PC-9 (cell line): ENCODE measurements at regions not wholly inside any gene's neighbourhood (a gene's known extent, or its start where the extent isn't known, plus 50 kb on each side); places are given as distances from the start of the nearest gene placed in this dataset.

Experiments
- BruUV-seq: library from RNA; stranded (reverse); fragments of 400-500 nt; replicated peaks from 2 replicates; lab custom pipeline; 2021; lab: Mats Ljungman, UMichigan
- CTCF ChIA-PET: fragments of 300-600 bp; sonication (Branson Sonifier 250); formaldehyde crosslinking; loops from one replicate; lab custom pipeline; 2022; ENCODE audit warnings: antibody characterized with exemption; lab: Charles Lee
- POLR2A ChIA-PET: fragments of 300-600 bp; sonication (Branson Sonifier 250); formaldehyde crosslinking; loops from one replicate; lab custom pipeline; 2022; ENCODE audit warnings: antibody characterized with exemption; ENCODE audit not compliant: unreplicated experiment; lab: Charles Lee
- DNase-seq, 2 experiments: peaks; one replicate each; pipeline versions ENCODE4 v3.0.0 to v3.0.0-alpha.2; 2015 to 2022; ENCODE audit warnings: mixed read lengths in 1 of 2
- H2AFZ ChIP-seq: fragments of 200-600 bp; sonication (generic); 2 replicates; pipeline ENCODE4 v1.8.1; 2017; ENCODE audit warnings: antibody characterized with exemption
- H3F3A ChIP-seq: fragments of 200-600 bp; sonication (generic); 2 replicates; pipeline ENCODE4 v1.8.1; 2017; ENCODE audit warnings: antibody characterized with exemption, mild to moderate bottlenecking, low read depth; ENCODE audit not compliant: insufficient read depth
- H3K27ac ChIP-seq: fragments of 200-600 bp; sonication (generic); 2 replicates; pipeline ENCODE4 v1.6.1; 2016; ENCODE audit warnings: mixed run types
- H3K27me3 ChIP-seq: fragments of 200-600 bp; sonication (generic); 2 replicates; pipeline ENCODE4 v1.6.1; 2016; ENCODE audit warnings: low read depth, mixed run types; ENCODE audit not compliant: insufficient read depth
- H3K36me3 ChIP-seq: fragments of 200-600 bp; sonication (generic); 2 replicates; pipeline ENCODE4 v1.6.1; 2016; ENCODE audit warnings: low read depth, mixed run types
- H3K4me1 ChIP-seq: fragments of 200-600 bp; sonication (generic); replicated peaks from 2 replicates; pipeline ENCODE4 v1.6.1; 2016; ENCODE audit warnings: mixed run types; ENCODE audit not compliant: insufficient read depth
- H3K4me2 ChIP-seq: fragments of 200-600 bp; sonication (generic); 2 replicates; pipeline ENCODE4 v1.6.1; 2017; ENCODE audit warnings: mixed run types
- H3K4me3 ChIP-seq: fragments of 200-600 bp; sonication (generic); 2 replicates; pipeline ENCODE4 v1.6.1; 2016; ENCODE audit warnings: mixed run types
- H3K79me2 ChIP-seq: fragments of 200-600 bp; sonication (generic); 2 replicates; pipeline ENCODE4 v1.6.1; 2017; ENCODE audit warnings: low read depth, mixed run types
- H3K9me2 ChIP-seq: fragments of 200-600 bp; sonication (generic); 2 replicates; pipeline ENCODE4 v1.8.1; 2017; ENCODE audit warnings: mild to moderate bottlenecking; ENCODE audit not compliant: insufficient read depth
- H3K9me3 ChIP-seq: fragments of 200-600 bp; sonication (generic); 2 replicates; pipeline ENCODE4 v1.8.1; 2016; ENCODE audit warnings: low read depth; ENCODE audit not compliant: insufficient read depth
- H4K20me1 ChIP-seq: fragments of 200-600 bp; sonication (generic); 2 replicates; pipeline ENCODE4 v1.8.1; 2017; ENCODE audit not compliant: insufficient read depth
- EZH2 ChIP-seq: fragments of 200-600 bp; sonication (generic); IDR thresholded peaks from 2 replicates; pipeline ENCODE4 v1.8.0; 2017; ENCODE audit warnings: antibody characterized with exemption, low read depth
- intact Hi-C: fragments of 100-400 bp; cut with micrococcal nuclease; formaldehyde crosslinking; loops from one replicate; pipeline ENCODE4 v1.10.0; 2022; ENCODE audit not compliant: unreplicated experiment
- TF ChIP-seq, protein P1 (sequence below): fragments of 200-600 bp; sonication (generic); conservative IDR thresholded peaks from 2 replicates; pipeline ENCODE4 v1.6.1; 2017; ENCODE audit warnings: mixed run types, antibody characterized with exemption, mild to moderate bottlenecking, moderate library complexity

DNA sequence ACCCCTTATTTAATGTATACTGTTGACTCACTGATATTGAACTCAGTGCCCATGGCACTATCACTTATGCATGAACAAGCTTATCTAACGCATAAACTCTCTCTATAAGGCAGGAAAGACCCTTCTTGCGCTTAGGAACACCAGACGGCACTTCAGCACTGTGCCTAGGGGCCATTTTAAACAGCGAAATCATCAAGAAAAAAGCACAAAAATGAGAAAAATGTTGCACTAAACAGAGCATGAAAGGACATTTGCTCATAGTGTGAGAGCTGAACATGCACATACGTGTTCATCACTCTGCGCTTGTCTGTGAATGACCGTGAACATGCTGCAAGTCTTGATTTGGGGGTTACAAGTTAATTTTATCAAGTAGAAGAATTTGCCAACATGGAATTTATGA, 109.6 kb downstream of the WDR11 start:
- H3K4me2 ChIP-seq, result no peak overlapping the region
- no peaks in the 10 kb centered on the region for H3K9me3 ChIP-seq
- ChIA-PET CTCF (no interaction called here), POLR2A (no interaction called here)
- H3K9me2 ChIP-seq, result no peaks in the 10 kb centered on the region
- no peak overlapping the region for H3K27ac ChIP-seq
- H3K79me2 ChIP-seq, result no peaks in the 10 kb centered on the region
- H3K27me3 ChIP-seq, result peaks cover 54% of the 10 kb centered on the region
- no TSS peak for BruUV-seq
- no peaks in the 10 kb centered on the region for H3F3A ChIP-seq
- no peaks in the 10 kb centered on the region for H4K20me1 ChIP-seq
- no peaks in the 10 kb centered on the region for H3K4me1 ChIP-seq
- no peaks in the 10 kb centered on the region for H3K36me3 ChIP-seq
- DNase-seq, result no peak
- H2AFZ ChIP-seq, result no peak overlapping the region
- TF ChIP-seq, protein P1, sequence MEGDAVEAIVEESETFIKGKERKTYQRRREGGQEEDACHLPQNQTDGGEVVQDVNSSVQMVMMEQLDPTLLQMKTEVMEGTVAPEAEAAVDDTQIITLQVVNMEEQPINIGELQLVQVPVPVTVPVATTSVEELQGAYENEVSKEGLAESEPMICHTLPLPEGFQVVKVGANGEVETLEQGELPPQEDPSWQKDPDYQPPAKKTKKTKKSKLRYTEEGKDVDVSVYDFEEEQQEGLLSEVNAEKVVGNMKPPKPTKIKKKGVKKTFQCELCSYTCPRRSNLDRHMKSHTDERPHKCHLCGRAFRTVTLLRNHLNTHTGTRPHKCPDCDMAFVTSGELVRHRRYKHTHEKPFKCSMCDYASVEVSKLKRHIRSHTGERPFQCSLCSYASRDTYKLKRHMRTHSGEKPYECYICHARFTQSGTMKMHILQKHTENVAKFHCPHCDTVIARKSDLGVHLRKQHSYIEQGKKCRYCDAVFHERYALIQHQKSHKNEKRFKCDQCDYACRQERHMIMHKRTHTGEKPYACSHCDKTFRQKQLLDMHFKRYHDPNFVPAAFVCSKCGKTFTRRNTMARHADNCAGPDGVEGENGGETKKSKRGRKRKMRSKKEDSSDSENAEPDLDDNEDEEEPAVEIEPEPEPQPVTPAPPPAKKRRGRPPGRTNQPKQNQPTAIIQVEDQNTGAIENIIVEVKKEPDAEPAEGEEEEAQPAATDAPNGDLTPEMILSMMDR, result no peak
- no peak for TF ChIP-seq EZH2
- intact Hi-C loops, result no loop called here
- H3K4me3 ChIP-seq, result no peak overlapping the region

DNA sequence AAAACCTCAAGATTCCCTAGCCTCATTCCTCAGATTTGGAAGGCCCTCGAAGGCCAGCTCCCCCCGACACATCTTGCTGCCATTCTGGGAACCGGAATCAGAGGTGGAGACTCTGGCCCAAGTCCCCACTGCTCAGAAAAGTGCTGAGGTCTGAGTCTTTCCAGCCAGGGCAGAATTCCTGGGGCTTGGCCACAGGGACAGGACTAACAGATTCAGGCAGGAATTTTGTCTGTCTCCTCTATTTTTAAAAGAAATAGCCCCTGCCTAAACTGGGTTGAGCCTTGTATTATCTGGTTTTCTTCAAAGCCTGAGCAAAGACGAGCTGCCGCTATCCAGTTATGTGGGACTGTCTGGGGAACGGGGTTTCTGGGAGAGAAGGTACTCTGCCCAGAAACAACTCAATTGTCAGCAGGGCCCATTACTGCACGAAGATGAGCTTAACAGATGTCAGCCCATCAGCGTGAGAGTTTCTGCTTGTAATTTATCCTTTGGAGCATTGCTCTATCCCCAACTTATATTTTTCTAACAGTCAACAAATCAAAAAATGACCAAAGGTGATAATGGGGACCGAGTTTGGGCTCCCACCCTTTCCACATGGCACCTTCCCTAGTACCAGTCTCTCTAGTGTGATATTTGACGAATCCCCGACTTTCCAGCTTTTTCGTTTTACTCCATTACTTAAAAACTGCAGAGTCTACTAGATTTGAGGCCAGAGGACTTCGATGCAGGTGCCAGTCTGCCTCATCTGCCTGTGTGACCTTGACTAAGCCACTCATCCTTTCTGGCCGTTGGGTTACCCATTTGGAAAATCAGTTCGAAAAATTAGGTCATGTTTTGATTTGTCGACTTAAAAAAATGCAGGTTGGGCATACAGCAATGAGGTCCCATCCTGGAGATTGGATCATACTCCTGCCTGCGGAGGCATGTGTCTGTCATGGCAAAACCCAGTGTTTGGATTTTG, 110.9 kb downstream of the WDR11 start:
- Histone ChIP-seq H2AFZ (no peak overlapping the region), H3K27me3 (peaks cover 58% of the 10 kb centered on the region), H4K20me1 (no peaks in the 10 kb centered on the region), H3K4me2 (no peak overlapping the region), H3K4me3 (no peak overlapping the region), H3K79me2 (no peaks in the 10 kb centered on the region), H3K9me2 (no peaks in the 10 kb centered on the region), H3K27ac (no peak overlapping the region), H3F3A (no peaks in the 10 kb centered on the region), H3K4me1 (no peaks in the 10 kb centered on the region), H3K36me3 (no peaks in the 10 kb centered on the region), H3K9me3 (no peaks in the 10 kb centered on the region)
- intact Hi-C loops, result no loop called here
- no TSS peak for BruUV-seq
- CTCF ChIA-PET, result no interaction called here
- TF ChIP-seq, protein P1, result no peak
- TF ChIP-seq EZH2, result no peak
- POLR2A ChIA-PET, result no interaction called here
- no peak for DNase-seq

DNA sequence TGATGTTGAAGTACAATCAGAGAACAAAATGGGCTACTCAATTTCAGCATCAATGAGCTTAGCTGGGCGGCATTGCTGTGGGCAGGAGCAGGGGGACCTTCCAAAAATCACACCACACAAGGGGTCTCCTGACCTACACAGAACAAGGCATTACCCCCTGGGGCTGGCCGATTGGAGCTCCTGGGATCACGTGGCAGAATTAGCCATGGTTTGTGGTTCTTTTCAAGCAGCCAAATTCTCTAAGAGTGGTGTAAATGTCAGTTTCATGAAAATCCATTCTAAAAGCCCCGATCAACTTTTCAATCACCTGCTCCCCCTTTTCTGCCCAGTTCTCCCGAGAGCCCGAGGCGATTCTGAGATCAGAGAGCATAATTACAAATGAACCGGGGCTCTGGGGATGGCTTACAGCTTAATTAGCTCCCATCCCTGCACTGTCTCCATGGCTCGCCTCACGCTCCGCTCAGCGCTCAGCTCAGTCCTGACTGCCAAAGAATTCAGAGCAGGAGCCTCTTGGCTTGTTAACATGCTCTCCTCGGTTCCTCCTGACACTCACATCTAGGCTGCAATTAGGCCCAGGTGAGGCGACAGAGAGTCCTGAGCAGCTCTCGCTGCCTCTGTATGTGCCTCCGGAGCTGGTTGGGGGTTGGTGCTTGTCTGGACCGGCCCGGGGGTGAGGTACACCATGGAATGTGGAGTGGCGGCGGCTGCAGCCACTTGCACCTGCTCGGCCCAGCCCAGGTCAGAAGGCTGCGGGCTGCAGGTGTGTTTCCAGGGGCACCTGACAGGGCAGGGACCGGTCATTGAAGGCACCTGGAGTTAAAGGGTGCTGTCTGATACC, 111.8 kb downstream of the WDR11 start:
- no peaks in the 10 kb centered on the region for H4K20me1 ChIP-seq
- H3K4me1 ChIP-seq, result no peaks in the 10 kb centered on the region
- no peak for TF ChIP-seq EZH2
- TF ChIP-seq, protein P1, result no peak
- no peaks in the 10 kb centered on the region for H3F3A ChIP-seq
- no peak for DNase-seq
- no peak overlapping the region for H2AFZ ChIP-seq
- H3K27me3 ChIP-seq, result peaks cover 64% of the 10 kb centered on the region
- intact Hi-C loops, result no loop called here
- no peak overlapping the region for H3K4me3 ChIP-seq
- no peaks in the 10 kb centered on the region for H3K36me3 ChIP-seq
- ChIA-PET CTCF (no interaction called here), POLR2A (no interaction called here)
- BruUV-seq, result no TSS peak
- no peaks in the 10 kb centered on the region for H3K79me2 ChIP-seq
- H3K9me2 ChIP-seq, result no peaks in the 10 kb centered on the region
- no peak overlapping the region for H3K4me2 ChIP-seq
- no peaks in the 10 kb centered on the region for H3K9me3 ChIP-seq
- H3K27ac ChIP-seq, result no peak overlapping the region
